Midbrain (tissue), 1 donor: ENCODE measurements at regions not wholly inside any gene's neighbourhood (a gene's known extent, or its start where the extent isn't known, plus 50 kb on each side); places are given as distances from the start of the nearest gene placed in this dataset.

Source experiments
- DNase-seq: peaks from one replicate; lab custom pipeline; 2025; lab: John Stamatoyannopoulos, UW

DNA sequence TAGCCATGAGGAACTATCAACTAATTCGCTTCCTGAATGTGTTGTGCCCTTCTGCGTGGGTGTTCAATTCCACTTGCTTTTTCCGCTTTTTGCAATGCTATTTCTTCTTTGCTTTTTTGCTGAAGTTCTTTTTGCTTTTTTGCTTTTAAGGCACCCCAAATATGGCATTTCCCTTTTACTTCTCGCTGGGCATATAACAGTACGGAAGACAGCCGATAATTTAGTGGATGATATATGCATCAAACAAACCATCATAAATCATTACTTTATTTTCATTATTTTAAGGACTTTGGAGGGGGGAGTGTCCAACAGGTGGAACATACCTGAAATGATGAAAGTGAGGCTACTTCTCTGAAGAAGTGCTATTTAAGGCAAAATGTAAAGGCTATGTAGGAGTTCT, 277.0 kb upstream of the MTPN start:
- DNase-seq = no peak

DNA sequence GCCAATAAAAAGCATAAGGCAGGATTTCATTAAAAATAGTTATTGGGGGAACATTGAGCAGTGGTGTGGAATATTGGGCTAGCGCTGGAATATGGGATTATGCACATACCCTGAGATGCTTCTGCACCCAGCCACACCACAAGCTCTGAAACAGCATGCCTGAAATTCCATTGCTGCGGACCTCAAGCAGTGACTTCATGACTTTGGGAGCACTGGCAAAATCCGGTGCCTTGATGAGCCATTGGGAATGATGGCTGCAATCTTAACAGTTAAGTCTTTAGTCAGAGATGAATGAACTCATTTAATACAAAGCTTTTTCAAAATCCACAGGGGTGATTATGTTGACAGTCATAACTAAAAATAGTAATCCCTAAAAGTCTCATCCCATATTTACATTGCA, 274.7 kb upstream of the MTPN start:
- no peak for DNase-seq

DNA sequence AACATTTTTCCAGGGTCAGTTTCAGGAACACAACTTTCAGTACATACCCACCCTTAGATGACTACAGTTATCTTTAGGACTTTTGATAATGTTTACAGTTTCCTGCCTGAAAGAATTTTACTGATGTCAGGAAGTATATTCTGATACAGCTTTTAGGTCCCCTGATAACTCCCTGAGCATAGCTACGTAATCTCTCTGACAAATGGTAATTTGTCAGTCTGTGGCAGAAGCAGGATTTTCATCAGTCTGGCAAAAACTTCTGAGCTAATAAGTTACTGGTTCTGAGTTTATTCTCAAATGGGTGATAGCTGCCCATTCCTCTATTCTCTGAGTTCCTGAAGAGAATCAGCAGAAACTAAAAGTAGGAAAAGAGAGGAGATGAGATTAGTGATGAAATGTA, 270.1 kb upstream of the MTPN start:
- no peak for DNase-seq

DNA sequence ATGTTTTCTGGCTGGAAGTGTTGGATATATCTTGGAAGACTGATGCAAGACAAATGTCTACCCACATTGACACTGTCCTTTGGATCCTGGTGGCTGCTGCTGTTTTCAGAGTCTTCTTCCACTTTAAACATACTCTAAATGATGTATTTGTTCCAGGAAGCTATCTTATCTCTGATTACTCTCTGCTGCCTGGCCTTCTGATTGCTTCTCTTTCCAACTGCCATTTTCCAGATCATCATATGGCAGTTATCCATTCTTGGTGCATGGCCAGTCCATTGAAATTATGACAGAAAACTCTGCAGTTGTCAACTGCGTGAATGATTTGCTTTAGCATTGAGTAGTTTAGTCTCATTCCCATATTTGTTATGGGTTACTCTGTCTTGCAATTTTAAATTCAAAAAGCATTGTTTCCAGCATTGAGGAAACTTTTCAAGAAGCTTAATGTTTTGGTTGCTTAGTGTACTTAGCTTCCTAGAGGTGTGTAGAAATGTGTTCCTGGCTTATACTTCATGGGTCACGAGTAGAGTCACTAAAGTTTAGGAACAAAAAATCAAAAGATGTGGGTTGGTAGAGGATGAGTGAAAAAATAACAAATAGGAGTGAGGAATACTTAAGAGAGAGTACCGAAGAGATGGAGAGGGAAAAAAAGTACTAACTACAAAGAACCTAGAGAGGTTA, 268.3 kb upstream of the MTPN start:
- DNase-seq = no peak

DNA sequence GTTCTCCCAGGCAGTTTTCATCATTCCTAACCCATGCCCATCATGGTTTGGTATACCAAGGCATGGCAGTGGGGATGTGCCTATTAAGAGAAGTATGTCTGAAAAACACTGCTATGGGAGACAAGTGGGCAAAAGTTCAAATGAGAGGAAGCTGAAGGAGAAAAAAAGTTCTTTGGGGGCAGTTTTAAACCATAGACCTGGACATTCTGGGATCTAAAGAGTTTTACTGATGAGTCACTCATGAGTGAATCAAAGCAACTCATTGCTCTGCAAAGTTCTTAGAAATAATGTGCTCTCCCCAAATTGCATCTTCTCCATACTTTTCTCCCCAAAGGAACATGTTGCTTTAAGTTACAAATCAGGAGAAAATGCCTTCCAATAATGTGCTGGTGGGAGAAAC, 256.9 kb upstream of the MTPN start:
- no peak for DNase-seq

DNA sequence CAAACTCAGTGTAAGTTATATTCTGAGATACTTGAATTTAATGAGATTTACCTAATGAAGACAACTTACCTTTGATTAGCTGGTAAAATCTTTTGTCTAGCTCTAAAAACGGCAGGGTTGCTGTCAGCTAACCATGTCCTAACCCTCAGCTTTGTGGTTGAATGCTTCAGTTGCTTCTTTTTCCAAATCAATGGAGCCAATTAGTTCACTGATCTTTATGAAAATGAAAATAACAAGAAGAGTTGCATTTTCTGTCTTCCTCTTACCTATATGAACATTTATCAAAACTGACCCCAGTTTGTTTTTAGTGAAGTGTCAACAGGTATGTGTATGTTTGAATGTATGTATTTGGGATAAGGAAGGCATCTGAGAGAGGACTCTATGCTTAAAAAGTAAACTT, 253.1 kb upstream of the MTPN start:
- DNase-seq = no peak

DNA sequence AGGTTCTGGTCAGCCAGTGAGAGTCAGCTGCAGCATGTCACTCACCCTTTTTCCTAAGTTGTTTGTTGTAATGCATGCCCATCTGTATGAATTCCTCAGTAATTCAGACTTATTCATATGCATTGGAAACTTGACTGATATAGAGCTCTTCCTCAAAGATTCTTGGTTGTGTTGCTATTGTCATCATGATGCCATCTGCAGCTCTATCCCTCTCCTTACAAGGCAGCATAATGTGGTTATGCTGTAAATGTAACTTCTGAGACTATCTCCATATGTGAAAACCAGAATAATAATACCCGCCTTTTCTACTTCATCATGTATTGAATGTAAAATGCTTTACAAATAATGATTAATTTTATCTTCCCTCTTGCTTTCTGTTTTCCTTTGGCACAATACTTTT, 252.6 kb upstream of the MTPN start:
- no peak for DNase-seq

DNA sequence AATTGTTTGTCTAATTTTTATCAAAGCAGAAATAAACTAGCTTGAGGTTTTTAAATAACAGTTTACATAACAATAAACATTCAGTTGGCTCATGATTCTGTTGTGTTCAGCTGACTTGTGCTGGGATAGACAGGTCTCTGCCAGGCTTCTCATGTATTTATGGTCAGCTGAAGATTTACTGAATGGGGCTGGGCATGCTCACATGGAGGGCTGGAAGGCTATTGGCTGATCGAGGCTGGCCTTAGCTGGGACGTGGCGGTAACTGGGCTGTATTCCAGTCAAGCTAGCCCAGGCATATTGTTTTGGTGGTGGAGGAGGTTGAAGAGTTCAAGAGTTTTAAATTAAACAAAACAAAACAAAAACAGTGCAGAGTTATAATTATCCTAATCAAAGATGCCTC, 251.0 kb upstream of the MTPN start:
- no peak for DNase-seq

DNA sequence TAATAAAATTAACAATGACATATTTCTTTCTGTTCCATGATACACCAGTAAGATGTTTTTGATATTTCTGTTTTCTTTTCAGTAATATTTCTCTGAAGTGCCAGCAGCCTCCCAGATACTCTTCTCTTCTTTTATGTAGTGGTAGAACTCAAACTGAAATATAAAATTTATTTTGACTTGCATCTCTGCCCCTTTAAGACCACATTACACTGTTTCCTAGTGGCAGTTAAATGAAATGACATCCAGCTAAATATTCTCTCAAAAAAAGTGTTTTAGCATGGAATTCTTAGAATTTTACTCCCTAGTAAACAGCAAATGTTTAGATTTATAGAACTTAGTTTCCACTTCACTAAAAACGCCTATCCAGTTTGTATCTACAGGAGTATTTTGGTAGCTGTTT, 237.2 kb upstream of the MTPN start:
- no peak for DNase-seq

DNA sequence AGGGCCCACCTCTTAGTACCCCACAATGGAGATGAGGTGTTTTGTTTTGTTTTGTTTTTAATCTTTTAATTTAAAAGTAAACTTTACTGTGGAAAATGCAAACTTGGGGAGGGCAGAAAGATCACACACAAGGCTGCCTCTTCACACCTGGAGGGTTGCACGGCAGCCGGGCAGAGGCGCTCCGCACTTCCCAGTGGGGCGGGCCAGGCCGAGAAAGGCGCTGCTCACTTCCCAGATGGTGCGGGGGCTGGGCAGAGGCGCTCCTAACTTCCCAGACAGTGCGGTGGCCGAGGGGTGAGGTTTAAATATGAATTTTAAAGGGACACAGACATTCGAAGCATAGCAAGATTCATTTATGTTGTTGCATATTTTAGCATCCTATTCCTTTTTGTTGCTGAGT, 235.9 kb upstream of the MTPN start:
- no peak for DNase-seq

DNA sequence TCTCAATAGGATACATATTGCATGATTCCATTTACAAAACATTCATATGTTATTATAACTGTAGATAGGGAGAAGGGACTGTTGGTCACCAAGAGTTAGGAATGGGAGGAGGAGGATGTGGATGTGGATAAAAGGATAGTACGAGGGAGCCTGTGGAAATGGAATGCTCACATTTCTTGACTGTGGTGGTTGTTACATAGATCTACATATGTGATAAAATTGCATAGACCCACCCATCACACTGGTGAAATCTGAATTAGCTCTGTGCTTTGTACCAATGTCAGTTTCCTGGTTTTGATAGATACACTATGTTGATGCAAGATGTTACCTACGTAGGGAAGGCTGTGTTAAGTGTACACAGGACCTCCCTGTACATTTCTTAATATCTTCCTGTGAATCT, 233.5 kb upstream of the MTPN start:
- DNase-seq = no peak

DNA sequence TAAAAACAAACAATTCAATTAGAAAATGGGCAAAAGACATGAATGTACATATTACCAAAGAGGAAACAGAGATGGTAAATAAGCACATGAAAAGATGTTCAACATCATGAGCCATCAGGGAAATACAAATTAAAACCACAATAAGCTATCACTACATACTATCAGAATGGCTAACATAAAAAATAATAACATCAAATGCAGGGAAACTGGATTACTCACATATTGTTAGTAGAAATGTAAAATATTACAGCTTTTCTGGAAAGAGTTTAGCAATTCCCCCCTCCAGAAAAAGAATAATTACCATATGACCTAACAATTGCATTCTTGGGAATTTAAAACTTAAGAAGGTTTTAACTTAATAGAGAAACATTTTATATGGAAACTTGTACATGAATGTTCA, 232.9 kb upstream of the MTPN start:
- DNase-seq = no peak

DNA sequence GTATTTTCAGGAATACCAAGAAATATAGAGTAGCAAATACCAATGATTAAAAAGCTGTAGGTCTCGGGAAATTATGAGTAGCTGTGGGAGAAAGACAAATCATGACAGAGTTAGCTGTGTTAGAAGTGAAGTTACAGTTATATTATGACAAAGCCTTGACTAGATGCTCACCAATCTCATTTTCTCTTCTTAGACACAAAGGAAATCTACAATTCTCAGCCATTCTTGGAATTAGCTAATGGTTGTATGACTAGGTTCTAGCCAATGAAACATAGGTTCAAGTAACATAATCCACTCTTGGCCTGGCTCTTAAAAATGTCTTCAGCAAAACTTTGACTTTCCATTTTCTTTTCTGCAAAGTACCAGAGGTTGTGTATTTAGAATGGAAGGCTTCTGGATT, 228.8 kb upstream of the MTPN start:
- no peak for DNase-seq

DNA sequence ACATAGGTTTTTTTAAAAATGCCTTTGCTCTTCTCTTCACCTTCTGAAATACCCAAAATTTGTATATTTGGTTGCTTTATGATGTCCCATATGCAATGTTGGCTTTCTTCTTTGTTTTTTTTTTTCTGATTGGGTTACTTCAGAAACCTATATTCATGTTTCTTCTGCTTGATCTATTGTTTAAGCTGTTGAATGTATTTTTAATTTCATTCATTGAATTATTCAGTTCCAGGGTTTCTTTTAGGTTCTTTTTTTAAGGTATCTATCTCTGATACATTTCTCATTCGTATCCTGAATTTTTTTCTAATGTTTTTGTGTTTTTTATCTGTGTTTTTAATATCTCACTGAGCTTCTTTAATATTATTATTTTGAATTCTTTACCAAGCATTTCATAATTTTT, 221.0 kb upstream of the MTPN start:
- no peak for DNase-seq

DNA sequence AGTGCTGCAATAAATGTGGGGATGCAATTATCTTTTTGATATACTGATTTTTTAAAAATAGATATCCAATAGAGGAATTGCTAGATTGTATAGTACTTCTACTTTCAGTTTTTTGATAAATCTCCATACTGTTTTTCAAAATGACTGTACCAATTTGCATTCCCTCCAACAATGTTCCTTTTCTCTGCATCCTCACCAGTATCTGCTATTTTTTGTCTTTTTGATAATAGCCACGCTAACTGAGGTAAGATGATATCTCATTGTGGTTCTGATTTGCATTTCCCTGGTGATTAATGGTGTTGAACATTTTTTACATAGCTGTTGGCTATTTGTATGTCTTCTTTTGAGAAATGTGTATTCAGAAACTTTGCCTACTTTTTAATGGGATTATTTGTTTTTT, 217.7 kb upstream of the MTPN start:
- no peak for DNase-seq

DNA sequence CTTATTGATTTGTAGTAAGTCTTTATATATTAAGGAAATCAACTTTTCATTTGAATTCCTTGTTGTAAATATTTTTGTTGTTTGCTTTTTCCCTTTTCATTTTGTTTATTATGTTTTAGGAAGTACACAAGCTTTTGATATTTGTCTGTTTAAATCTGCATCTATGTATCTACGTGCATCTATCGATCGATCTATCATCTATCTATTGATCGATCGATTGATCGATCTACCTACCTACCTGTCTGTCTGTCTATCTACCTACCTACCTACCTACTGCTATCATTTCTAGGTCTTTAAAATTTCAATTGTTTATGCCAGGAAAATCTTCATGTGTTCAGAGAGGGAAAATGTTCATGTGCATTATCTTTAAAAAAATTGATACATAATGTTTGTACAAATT, 216.8 kb upstream of the MTPN start:
- DNase-seq = no peak

DNA sequence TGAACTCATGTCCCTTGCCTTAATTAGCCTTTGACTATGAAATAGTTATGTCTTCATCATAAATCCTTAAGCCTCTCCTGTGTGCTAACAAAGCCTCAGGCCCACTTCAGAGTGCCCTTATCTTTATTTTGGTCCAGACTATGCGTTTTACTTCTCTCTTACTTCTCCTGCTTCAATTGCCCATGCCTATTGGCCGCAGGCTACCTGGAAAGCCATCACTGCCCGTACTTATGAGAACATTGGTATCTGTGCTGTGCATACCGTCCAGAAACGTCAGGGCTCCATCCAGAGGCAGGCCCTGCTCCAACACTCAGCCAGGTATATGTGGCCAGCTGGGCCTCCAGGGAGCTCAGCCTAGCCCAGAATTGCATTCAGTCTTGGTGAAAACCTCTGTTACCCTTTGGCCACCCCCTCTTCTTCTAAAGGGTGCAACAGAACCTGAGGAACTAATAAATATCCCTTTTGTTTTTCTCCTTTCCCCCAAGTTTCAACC, 212.4 kb upstream of the MTPN start:
- DNase-seq = no peak

DNA sequence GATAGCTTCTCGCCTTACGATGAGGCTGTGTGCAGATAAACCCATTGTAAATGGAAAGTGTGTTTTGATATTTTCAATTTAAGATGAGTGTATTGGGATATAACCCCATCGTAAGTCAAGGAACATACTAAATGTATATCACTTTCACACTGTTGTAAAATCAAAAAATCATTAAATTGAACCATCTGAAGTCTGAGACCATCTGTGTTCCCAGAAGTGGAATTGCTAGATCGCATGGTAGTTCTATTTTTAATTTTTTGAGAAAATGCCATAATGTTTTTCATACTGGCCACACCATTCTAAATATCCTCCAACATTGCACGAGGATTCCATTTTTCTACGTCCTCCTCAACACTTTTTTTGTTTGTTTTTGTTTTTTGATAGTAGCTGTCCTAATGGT, 209.1 kb upstream of the MTPN start:
- no peak for DNase-seq

DNA sequence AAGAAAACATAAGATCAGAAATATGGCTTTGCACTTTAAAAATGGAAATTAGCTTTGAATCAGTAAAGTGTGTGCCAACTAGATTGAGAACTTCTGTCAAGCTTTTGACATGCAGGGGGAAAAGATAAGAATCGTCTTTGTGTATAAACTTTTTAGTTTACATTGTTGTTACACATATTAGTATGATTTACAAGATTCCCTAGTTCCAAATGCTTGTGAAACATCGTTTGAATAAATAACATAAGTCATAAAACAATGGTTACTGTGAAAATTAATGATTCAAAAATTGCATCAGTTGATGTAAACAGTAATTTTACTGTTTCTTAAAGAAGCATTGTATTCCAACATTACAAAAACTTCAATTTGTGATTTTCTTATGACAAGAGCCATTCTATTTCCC, 207.6 kb upstream of the MTPN start:
- no peak for DNase-seq

DNA sequence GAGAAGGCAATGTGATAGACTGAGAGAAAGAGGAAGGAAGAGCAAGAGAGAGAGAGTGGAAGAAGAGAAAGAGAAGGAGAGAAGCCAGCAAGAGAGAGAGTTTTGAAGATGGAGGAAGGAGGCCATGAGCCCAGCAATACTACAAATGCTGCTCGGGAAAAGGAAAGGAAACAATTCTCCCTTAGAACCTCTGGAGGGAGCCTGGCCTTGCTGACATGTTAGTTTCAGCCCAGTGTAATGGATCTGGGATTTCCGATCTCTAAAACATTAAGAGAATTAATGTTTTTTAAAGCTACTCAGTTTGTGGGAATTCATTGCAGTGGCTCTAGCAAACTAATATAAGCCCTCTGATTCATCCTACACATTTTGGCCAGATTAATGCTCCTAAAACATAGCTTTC, 206.8 kb upstream of the MTPN start:
- no peak for DNase-seq

DNA sequence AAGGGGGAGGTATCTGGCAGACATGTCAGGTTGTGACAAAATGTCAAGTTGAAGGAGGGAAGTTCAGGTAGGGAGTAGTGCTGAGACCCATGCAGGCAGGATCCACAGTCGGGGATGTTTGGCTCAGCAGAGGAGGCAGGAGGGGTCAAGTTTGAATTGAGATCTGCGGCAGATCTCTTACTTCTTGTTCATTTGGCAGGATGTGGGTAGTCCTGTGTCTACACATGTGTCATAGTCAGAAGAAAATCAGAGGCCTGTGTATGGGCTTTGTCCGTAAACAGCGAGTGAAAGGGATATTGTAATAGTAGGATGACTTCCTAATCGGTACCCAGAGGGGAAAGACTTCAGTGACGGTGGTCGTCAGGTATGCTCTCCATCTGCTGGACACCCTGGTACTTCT, 203.8 kb upstream of the MTPN start:
- no peak for DNase-seq

DNA sequence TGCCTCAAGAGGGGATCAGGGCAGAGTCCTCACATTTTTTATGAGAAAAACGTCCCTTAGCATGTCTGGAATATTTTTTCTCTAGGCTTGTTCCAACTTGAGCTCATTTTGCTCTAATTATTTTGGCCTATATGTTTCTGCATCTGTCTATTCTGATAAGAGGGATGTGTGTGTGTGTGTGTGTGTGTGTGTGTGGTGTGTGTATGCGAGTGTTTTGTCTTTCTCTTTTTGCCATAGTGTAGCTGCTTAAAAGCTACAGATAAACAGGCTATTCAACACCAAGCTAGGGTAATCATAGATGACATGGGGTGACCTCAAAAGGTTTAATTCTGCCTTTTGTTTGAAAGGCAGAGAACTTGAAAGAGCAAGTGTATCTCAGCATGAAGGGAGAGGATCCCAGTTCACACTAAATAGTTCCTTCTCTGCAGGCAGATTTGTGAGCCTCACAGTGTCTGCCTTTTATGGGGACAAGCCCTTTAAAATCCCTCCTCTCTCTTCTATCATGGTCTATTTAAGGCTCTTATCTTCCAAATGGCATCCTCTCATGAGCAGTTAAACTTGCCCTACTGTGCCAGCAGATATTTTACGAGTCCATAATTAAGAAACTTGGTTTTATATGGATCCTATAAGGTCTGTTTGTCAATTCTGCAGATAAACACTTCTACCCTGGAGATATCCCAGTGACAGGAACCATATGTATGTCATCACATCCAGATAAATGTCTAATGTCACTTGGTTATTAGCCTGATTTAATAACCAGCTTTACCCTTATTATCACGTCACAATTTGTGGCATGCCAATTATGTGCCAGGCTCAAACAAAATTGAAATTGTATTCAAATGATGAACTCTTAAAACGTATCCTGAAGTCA, 202.9 kb upstream of the MTPN start:
- DNase-seq = no peak

DNA sequence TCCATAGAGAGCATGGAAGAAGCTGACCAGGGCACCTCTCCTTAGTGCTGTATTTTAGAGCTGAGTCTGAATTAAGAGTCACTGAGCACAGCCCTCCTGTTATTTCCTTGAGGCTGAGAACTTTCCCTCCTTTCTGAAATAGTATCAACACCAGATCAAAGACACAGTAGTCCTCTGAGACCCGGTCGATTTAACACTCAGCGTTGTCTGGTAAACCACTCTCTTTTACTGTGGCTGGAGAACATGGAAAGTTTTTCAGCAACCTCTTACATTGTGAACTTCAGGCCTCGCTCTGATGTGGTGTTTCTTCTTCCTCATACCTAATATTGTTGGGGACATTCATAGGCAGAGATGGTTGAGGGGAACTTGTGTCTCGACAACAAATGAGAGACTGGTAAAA, 202.0 kb upstream of the MTPN start:
- no peak for DNase-seq
